Neural cell (in vitro differentiated cells): ENCODE measurements at regions not wholly inside any gene's neighbourhood (a gene's known extent, or its start where the extent isn't known, plus 50 kb on each side); places are given as distances from the start of the nearest gene placed in this dataset.

Experiments used
- POLR2AphosphoS5 ChIP-seq: IDR thresholded peaks from 2 replicates; pipeline ENCODE4 v1.6.1; 2012
- RAD21 ChIP-seq: fragments of 450-650 bp; conservative IDR thresholded peaks from 2 replicates; pipeline ENCODE4 v1.6.1; 2014; ENCODE audit warnings: antibody characterized with exemption, mild to moderate bottlenecking, moderate library complexity
- TAF1 ChIP-seq: IDR thresholded peaks from 2 replicates; pipeline ENCODE4 v1.6.1; 2012; ENCODE audit warnings: low read depth
- TF ChIP-seq, protein P1 (sequence below): fragments of 450-650 bp; IDR thresholded peaks from 2 replicates; pipeline ENCODE4 v1.5.1; 2014; ENCODE audit warnings: antibody characterized with exemption, mild to moderate bottlenecking, moderate library complexity; ENCODE audit not compliant: poor library complexity, severe bottlenecking

- TF ChIP-seq, protein P1, sequence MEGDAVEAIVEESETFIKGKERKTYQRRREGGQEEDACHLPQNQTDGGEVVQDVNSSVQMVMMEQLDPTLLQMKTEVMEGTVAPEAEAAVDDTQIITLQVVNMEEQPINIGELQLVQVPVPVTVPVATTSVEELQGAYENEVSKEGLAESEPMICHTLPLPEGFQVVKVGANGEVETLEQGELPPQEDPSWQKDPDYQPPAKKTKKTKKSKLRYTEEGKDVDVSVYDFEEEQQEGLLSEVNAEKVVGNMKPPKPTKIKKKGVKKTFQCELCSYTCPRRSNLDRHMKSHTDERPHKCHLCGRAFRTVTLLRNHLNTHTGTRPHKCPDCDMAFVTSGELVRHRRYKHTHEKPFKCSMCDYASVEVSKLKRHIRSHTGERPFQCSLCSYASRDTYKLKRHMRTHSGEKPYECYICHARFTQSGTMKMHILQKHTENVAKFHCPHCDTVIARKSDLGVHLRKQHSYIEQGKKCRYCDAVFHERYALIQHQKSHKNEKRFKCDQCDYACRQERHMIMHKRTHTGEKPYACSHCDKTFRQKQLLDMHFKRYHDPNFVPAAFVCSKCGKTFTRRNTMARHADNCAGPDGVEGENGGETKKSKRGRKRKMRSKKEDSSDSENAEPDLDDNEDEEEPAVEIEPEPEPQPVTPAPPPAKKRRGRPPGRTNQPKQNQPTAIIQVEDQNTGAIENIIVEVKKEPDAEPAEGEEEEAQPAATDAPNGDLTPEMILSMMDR: no peak
- TF ChIP-seq TAF1: no peak
- no peak for TF ChIP-seq POLR2AphosphoS5
- TF ChIP-seq RAD21: no peak
Observed at GRCh38 chr2:147525819-147526489, 318.9 kb upstream of the ACVR2A start.
